ENCODE measurements at regions not wholly inside any gene's neighbourhood (a gene's known extent, or its start where the extent isn't known, plus 50 kb on each side); places are given as distances from the start of the nearest gene placed in this dataset.
A peak's percentile ranks its signal among the peaks of the same experiment; 100 is the strongest.

DNA sequence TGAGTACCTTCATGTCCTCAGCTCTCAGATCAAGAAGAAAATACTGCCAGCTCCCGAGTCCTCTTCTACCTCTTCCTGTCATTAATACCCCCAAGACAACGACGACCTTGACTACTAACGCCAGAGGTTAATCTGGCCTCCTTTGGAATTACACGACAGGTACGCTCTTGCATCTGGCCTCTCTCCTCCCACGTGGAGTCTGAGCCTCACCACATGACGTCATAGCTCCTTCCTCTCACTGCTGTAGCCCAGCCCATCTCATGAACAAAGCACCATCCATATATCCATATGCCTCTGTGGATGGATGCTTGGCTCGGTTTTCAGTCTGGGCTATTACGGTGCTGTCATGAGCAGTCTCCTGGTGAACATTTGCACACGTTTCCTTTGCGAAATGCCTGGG lies 110.2 kb upstream of the TNRC6C start:
- no peak for DNase-seq

DNA sequence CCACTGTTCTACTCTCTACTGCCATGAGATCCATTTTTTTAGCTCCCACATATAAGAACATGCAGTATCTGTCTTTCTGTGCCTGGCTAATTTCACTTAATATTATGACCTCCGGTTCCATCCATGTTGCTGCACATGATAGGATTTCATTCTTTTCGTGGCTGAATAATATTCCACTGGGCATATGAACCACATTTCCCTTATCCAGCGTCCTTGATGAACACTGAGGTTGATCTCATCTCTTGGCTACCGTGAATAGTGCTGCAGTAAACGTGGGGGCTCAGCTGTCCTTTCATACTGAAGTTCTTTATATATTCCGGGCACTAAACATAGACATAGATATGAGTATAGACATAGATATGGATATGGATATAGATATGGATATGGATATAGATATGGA lies 109.3 kb upstream of the TNRC6C start:
- no peak for DNase-seq

DNA sequence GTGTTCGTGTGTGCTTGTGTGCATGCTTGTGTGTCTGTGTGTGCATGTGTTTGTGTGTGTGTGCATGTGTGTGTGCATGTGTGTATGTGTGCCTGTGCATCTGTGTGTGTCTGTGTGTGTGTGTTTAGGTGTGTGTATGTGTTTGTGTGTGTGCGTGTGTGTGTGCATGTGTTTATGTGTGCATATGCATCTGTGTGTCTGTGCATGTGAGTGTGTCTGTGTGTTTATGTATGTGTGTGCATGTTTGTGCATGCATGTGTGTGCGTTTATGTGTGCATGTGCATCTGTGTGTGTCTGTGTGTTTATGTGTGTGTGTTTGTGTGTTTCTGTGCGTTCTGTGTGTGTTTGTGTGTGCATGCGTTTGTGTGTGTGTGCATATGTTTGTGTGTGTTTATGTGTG lies 106.6 kb upstream of the TNRC6C start:
- no peak for DNase-seq

DNA sequence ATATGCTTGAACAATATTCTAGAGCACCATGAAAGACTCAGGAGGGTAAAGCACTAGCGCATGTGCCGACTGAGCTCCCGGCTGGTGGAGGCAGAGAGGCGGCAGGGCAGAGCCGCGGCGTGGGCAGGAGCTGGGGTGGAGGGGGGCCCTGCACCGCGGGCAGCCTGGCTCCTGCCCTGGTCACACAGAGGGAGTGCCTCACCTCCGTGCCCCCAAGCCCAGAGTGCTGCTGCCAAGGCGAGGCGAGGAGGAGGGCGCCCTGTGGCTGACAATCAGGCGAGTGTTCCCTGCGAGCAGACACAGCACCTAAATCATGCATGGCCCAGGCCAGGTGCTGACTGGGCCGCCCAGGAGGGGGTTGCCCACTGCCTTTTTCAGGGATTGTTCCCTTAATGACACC lies 105.8 kb upstream of the TNRC6C start:
- no peak for DNase-seq

DNA sequence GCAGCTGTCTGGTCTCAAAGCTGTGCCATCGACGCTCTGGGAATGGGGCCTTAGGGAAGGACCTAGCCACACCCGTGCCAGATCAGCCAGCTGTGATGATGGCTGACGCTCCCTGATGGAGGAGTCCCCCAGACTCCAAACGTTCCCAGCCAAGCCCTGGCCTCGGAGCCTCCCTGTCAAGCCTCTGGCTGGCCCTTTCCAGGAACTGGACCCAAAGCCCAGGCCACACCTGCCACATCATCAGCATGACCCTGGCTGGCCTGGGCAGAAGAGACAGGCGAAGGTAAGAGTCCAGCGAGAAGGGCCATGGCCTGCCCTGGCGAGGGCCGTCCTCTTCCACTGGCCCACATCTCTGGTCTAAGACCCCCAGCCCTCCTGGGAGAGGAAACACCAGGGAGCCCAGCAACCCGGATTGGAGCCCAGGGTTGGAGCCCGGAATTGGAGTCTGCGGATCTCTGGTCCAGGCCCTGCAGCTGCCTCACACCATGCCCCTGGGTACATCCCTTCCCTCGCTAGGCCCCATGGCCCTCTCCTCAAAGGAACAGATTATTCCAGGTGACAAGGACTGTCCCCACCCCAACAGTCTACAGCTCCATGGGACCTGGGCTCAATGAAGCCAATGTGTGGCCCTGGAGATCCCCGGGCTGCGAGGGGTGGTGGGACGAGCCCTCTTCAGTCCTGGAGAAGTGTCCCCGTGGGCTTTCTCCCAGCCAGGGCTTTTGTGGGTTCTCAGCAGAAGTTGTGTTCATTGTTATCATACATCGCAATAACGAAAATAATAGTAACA lies 105.1 kb upstream of the TNRC6C start:
- no peak for DNase-seq

DNA sequence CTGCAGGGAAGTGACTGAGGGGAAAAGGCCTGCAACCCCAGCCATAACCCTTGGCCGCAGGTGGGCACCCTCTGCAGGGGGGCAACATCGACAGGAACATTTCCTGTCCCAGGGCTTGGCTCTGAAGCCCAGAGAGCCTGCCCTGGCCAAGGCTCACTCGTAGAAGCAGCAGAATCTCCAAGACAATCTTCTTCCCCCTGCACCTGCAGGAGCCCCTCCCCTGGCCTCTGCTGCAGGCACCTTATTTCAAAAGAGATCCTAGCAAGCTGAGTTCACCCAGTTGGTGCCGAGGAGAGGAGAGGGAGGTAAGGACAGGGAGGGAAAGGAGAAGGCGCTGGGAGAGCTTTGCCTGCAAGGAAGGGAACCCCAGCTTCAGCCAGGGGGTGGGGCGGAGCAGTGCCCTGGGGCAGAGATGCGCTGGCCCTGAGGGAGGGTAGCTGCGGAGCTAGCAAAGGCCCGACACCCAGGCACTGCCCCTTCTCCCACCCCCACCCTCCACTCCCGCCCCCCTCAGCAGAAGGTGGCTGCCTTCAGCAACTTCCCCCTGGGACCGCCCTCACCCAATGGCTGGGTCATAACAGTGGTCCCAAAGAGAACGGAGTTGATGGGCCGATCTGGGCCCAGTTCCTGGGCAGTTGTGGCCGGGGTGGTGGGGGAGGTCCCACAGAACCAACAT lies 104.3 kb upstream of the TNRC6C start:
- DNase-seq, result no peak

DNA sequence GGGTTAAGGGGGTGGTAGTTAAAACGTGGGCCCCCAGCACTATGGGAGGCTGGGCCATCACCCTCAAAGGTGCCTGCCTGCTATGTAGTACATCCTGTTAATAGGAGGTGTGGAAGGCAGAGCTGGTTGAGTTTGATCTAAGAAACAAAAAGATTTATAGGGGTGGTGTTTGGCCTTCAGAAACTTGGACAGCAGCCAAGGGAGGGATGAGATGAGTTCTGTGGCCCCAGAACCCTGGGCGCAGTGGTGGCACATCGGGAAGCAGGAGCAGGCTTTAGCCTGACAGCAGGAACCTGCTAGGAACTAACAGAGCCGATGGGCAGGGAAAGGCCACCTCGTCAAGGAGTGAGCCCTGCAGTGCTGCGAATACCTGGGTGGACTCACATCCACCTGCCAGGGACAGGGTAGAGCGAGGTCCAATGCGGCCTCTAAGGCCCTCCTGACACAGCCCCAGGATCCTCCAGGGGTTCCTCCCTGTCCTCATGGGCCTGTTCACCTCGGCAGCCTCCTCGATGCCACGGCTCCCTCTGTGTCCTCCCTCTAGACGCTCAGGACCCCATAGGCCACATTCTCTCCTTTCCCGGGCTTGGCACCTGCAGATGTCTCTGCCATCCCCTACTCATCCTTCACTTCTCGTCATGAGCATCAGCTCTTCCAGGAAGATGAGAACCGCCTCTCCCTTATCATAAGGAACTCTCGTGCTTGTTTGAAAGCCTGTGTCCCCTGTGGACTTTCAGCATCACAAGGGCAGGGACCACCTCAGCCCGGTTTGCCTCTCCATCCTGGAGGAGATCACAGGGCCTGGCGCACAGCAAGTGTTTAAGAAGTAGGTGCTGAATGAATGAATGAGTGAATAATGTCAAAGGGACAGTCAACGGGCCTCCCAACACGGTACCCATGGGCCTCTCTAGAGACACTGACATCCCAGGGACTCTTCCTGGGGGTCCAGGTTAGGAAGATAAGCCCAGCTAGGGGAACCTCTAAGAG lies 103.5 kb upstream of the TNRC6C start:
- no peak for DNase-seq

DNA sequence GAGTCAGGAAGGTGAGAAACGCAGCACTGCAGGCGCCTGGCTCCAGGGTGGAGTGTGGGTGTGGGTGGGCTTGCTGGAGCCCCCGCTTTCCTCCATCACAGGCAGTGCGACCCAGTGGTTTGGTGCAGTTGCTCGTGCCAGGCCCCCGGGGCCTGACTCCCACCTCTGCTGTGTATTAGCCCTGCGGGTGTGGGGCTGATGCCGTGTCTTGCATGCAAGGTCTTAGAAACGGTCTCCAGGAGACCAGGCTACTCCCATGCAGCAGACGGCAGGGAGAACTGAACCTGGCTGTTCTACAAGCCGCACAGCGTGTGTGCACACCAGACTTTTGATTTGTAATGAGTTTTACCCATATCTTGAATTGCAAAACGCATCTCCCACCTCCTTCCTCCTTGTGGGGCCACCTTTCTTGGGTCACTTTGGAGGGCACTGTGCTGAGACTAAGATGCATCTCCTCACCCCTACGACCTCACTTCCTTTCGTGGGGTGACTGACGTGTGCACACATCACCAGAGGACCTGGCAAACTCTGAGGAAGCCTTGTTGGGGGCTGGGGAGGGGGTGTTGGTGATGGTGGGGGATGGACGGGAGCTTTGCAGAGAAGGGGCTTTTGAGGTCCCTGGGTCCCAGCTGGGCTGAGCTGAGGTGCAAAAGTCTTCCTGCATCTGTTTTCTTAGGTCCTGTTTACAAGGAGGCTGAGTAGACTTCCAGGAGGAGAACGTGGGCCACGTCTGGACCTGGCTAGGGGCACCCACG lies 101.8 kb upstream of the TNRC6C start:
- no peak for DNase-seq

DNA sequence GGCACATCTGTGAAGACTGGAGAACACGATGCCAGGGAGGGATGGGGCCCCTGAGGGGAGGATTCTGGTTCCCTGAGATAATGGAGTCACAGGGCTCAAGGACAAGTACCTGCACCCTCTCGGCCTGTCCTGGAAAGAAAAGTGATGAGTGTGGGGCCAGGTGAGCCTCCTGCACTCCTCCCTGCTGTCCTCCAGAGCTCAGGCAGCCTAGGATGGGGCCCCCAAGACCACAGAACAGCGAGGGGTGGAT lies 101.3 kb upstream of the TNRC6C start:
- DNase-seq, result no peak

DNA sequence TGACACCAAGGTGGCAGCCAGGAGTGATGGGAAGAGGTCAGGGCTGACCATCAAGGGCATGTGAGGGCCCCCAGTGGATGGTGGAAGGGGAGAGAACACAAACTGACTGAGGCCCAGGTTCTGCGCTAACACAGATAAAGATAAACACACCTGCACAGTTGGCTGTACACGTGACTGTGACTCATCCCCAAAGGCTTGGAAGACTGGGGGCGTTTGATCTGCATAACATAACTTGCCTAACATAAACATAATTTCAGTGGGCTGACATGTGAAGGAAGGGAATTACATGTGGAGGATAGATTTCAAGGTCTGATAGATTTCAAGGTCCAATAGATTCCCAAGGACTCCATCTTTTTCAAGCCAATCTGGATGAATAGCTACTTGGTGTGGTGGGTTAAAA lies 100.9 kb upstream of the TNRC6C start:
- no peak for DNase-seq

DNA sequence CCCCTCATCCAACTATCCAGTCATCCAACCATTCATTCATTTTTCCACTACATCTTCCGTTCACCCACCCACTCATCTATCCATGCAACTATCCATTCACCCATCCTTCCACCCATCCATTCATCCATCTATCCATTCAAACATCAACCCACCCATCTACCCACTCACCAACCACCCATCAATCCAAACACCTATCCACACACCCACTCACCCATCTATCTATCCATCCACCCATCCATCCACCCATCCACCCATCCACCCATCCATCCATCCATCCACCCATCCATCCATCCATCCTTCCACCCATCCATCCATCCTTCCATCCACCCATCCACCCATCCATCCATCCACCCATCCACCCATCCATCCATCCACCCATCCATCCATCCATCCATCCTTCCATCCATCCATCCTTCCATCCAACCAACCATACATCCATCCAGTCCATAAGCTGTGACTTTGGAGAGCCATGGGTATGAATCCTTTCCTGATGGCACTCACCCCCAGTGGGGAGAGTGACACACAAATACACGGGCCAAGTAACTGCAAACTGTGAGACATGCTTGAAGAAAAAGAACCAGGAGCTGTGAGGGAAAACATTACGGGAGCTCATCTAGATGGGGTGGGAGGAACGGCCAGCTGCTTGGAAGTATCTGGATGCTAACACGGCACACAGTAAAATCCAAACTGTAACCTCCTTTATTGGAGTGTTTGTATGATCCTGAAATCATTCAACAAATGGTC lies 100.0 kb upstream of the TNRC6C start:
- DNase-seq, result no peak

DNA sequence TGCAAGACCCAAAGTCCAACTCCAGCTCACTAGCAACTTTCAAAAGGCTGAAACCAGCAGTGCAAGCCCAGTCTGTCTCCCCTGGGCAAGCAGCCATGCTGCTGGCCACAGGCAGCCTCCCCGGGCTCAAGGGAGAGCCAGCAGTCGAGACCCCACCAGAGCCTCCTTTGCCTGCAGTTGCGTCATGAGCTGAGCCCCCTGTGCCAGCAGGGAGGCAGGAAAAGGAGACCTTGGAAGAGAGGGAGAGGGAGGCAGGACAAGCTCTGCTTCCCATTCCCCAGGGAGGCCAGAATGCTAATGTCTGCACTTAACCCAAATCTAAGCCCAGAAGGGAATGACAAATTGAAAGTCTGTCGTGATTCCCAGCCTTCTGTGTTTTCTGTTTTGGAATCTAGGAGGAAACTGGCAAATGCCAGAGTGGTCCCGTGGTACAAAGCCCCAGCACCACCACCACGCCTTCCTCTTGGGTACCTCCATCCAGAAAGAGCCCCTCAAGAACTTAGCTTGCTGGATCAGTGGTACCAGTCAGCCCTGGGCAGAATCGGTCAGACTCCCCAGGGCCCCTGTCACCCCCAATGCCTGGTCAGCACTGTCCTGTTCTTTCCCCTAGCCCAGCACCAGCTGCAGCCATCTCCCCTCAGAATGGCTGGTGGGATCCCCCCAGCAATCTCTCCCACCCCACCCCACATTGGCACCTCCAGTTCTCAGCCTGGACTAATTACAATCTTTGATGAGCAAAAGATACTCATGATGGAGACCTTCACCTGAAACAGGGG lies 99.3 kb upstream of the TNRC6C start:
- no peak for DNase-seq

DNA sequence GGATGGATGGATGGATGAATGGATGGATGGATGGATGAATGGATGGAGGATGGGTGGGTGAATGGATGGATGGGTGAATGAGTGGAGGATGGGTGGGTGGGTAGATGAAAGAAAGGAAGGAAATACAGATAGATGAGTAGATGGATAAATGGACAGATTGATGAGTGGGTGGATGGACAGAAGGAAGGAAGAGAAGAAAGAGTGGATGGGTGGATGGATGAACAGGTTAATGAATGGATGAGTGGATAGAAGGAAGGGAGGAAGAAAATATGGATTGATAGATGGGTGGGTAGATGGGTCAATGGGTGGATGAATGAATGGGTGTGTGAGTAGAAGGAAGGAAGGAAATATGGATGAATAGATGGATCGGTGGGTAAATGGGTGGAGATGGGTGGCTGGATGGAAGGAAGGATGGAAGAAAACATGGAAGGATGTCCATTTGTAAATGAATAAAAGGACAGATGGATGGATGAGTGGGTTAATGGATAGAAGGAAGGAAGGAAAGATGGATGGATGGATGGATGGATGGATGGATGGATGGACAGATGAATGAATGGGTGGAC lies 97.3 kb upstream of the TNRC6C start:
- no peak for DNase-seq

DNA sequence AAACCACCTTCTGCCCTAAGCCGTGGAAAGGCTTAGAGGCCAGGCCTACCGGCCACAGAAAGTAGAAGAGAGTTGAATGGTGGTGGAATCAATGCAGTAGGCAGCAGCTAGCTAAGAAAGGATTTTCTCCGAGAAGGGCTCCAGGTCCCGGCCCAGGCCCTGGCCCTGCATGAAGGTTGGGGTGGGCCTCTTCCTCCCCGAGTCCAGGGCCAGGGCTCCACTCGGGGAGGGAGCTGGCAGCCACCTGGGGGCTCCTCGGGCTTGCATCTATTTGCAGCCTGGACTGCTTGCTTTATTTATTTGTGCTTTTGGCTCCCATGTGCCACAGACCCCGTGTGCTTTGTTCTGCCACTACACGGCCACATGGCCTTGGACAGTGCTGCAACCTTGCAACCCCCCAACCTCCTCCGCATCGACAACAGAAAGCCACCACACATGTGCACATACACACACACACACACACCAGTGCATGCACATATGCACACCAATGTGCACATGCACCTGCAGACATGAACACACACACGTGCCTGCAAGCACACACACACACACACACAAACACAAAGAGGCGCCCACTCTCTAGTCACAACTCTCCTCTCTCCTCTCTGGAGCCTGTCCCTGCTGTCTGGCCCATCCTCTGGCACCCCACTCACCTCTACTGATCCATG lies 96.4 kb upstream of the TNRC6C start:
- DNase-seq, result no peak

DNA sequence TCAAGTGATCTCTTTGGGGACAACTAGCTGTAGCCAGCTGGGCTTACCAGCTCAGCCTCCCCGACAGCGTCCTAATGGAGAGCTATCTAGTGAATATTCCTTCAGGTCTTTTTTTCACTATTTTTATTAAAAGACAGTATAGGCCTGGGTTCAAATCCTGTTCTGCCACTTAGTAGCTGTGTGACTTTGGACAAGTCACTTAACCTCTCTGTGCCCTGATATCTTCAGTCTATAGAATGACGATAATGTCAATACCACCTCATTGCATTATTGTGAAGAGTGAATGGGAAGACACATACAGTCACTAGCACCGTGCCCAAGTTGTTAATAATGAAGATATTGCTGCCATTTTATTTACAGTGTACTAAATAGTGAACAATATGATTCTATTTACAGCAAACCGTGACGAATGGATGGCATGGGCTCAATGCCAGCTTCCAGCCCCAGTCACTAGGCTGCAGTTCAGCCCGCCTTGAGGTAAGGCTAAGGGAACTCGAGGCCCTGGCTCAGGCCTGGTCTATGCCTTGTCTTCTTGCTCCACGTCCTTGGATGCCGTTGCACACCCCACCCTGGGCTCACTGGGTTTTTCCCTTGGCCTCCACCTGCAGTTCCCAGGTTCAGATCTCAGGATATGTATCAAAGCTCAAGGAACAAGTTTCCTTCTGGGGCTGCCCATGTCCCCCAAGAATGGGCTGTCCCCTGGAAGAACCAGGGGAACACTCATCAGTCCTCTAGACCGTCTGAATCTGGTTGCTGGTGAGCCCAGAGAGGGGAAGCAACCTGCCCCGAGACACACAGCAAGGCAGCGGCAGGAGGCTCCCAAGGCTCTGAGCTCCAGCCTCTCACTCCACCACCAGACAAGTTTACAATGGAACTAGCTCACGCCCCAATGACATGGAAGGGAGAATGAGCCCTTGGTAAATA lies 95.4 kb upstream of the TNRC6C start:
- no peak for DNase-seq

DNA sequence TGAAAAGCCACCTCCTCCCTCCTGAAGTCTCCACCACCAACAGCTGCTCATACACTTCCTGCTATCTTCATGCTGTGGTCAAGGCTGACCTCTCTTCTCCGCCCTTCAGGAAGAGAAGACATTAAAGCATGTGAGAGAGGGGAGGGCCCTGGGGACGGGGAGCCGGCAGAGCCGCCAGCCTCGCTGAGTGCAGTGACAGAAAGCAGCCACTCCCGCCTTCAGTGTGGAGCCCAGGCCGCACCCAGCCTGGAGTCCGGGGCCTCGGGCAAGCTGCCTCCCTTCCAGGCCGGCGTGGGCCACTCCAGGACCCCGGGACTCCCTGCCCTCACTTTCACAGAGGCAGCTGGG lies 94.7 kb upstream of the TNRC6C start:
- DNase-seq, result no peak

DNA sequence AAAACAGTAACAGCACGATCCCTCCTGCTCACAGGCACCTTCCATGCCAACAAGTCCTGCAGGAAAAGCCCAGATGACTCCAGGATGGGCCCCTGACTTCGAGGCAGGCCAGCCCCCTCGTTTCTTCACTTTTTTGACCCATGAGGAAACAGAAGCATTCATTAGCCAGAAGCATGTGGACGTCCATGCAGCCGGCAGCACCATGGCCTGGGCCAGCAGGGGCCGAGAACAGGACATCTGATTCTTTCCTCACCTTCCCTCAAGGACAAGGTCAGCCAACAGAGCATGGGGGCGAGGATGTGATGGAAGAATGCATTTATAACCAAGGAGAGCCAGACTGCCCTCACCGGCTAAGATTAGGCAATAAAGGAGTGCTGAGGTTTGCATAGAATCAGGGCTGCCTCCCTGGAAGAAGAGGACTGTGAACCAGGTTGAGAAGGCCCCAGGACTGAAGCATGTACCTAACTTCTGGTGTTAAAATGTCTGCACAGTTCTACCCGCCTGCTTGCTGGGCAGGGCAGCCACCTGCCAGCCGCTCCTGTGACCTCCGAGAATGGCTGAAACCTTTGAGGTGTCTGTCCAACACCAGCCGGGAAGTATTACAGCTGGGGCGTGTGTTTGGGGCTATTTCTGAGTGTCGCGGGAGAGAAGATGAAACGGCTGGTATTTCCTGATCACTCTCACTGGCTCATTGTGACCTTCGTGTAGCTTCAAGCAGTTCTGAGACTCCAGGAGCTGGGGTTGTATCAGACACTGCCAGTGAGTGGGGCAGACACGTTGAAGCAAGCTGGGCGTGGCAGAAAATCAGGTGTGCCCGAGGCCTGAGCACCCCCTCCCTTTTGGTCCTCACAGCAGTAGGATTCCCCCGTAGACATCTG lies 94.0 kb upstream of the TNRC6C start:
- no peak for DNase-seq

DNA sequence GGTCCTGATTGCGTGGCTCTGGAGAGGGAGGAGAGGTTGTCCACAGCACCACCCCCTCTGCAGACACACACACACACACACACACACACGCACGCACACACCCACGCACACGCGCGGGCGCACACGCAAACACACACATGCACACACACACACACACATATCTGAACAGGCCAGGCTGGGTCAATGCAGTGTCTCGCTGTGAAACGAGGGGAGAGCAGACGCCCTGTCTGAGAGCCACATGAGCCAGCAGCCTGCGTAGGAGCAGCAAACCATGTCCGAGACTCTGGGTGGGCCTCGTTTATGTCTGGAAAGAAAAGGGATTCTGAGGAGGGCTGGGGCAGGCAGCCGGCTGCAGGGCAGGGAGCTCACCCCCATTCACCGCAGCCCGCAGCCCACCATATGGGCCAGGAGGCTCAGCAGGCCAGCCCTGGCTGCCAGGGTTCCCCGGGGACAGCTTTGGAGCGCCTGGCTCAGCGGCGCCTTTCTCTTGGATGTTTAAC lies 93.3 kb upstream of the TNRC6C start:
- DNase-seq, result peak; percentile 13
